WI38 (cell line): ENCODE measurements at regions not wholly inside any gene's neighbourhood (a gene's known extent, or its start where the extent isn't known, plus 50 kb on each side); places are given as distances from the start of the nearest gene placed in this dataset.

Experiments used
- H3K4me3 ChIP-seq: 2 replicates; pipeline ENCODE4 v1.5.1; 2011; ENCODE audit warnings: low read depth, mild to moderate bottlenecking, control low read depth, low read length
- CTCF ChIP-seq: IDR thresholded peaks from 2 replicates; pipeline ENCODE4 v1.5.1; 2012; ENCODE audit warnings: low read depth, mild to moderate bottlenecking, control low read depth, low read length

GRCh38 chr12:115830070-115830469, 447.4 kb downstream of the MED13L start:
- TF ChIP-seq CTCF = no peak
- H3K4me3 ChIP-seq = no peak overlapping the region

DNA sequence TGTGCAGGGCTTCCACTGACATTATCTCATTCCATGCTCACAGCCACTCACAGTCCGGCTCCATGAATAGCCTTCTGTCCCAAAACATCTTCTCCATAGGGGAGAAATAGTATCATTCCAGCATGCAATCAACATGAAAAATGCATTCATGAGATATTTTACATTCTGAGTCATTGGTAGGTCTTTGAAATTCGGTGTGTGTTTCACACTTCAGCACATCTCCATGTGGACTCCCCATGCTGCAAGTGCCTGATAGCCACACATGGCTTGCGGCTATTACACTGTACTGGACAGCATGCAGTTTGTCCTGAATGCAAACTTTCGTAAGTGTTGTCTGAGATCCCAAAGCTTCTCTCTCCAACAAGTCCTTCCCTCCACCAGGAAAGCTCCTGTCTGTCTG, 449.3 kb downstream of the MED13L start:
- no peak overlapping the region for H3K4me3 ChIP-seq
- TF ChIP-seq CTCF = no peak

- H3K4me3 ChIP-seq = no peak overlapping the region
- TF ChIP-seq CTCF = no peak
These were observed 452.4 kb downstream of the MED13L start for GRCh38 chr12:115824936-115825602.

DNA sequence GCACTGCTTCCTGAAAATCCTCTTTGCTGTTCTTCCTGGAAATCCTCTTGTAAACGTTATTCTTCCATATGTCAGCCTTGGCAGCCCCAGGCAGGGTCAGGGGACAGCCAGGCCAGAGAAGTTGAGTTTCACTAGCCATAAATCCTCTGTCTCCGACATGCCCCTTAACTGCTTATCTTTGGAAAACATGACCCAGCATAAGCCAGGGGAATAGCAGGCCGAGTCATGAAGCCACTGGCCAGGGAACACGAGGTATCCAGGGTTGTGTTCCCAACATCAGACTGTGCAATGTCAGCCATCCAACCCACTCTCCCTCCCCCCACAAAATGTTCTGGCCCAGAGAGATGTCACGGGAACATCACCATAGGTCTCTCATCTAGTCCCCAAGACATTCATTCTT, 453.9 kb downstream of the MED13L start:
- TF ChIP-seq CTCF = no peak
- no peak overlapping the region for H3K4me3 ChIP-seq

GRCh38 chr12:115820656-115821055, 456.8 kb downstream of the MED13L start:
- no peak overlapping the region for H3K4me3 ChIP-seq
- no peak for TF ChIP-seq CTCF

GRCh38 chr12:115818973-115819372, 458.5 kb downstream of the MED13L start:
- no peak overlapping the region for H3K4me3 ChIP-seq
- no peak for TF ChIP-seq CTCF

DNA sequence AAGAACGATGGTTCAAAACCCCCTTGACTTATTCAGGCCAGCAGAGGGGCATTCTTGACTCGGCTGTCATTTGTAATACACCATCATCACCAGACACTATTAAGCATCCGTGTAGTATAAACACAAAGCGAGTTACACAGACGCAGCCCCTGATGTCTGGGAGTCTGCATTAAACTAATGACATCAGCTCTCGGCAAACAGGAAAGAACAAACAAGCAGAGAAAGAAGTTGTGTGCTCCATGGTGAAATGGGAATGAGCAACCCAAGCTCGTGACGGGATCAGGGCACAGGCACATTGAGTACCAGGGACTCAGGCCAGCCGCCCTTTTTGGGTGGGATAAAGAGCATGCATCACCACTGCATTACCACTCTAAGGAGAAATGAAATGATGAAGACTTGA, 460.1 kb downstream of the MED13L start:
- no peak for TF ChIP-seq CTCF
- no peak overlapping the region for H3K4me3 ChIP-seq
